ENCODE measurements at regions not wholly inside any gene's neighbourhood (a gene's known extent, or its start where the extent isn't known, plus 50 kb on each side); places are given as distances from the start of the nearest gene placed in this dataset.

DNA sequence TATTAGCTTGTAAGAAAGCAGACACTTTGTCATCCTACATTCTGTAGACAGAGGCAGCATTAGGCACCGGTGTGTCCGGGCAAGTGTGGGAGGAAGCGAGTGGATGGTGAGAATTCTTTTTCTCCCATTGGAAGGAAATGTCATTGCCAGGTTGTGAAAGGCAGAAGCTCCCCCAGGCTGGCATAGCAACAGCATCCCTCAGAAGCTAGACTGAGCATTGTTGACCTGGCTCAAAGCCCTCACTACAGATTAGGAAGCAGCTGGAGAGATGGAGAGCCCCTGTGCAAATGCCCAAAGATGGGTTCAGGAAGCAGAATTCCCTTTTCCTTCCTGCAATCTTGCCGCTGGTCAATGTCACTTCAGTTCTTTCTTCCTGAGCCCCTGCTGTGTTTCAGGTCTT is 1299.3 kb downstream of the TBC1D22A start:
- Mint-ChIP-seq H3K4me1 (0 out of 3 replicates have a peak, but pooled peaks cover 3% of the 10 kb centered on the region), H3K9me3 (peaks cover 5% of the 10 kb centered on the region; the same call in 2 of the 3 replicates), H3K36me3 (ENCODE audit: low read depth) (no peaks in the 10 kb centered on the region), H3K27me3 (ENCODE audit: insufficient read depth, low read depth, poor library complexity) (peaks cover 8% of the 10 kb centered on the region), H3K4me3 (no peak overlapping the region), H3K27ac (no peak overlapping the region)
- Histone ChIP-seq H2AFZ (no peak overlapping the region), H3K9me2 (ENCODE audit: insufficient read depth) (no peaks in the 10 kb centered on the region), H3K27ac (ENCODE audit: low read depth) (no peak overlapping the region), H3F3A (replicated peaks; ENCODE audit: low read depth) (no peaks in the 10 kb centered on the region), H3K4me2 (no peak overlapping the region), H3K27me3 (ENCODE audit: insufficient read depth) (no peaks in the 10 kb centered on the region), H4K20me1 (replicated peaks; ENCODE audit: insufficient read depth) (no peaks in the 10 kb centered on the region), H3K79me2 (replicated peaks; ENCODE audit: insufficient read depth) (no peaks in the 10 kb centered on the region), H3K4me3 (no peak overlapping the region), H3K4me1 (ENCODE audit: insufficient read depth) (no peaks in the 10 kb centered on the region), H3K36me3 (ENCODE audit: insufficient read depth) (no peaks in the 10 kb centered on the region)
- DNase-seq (ENCODE audit: low spot score) (no peak), ATAC-seq (no peak)
- TF ChIP-seq, protein P1, sequence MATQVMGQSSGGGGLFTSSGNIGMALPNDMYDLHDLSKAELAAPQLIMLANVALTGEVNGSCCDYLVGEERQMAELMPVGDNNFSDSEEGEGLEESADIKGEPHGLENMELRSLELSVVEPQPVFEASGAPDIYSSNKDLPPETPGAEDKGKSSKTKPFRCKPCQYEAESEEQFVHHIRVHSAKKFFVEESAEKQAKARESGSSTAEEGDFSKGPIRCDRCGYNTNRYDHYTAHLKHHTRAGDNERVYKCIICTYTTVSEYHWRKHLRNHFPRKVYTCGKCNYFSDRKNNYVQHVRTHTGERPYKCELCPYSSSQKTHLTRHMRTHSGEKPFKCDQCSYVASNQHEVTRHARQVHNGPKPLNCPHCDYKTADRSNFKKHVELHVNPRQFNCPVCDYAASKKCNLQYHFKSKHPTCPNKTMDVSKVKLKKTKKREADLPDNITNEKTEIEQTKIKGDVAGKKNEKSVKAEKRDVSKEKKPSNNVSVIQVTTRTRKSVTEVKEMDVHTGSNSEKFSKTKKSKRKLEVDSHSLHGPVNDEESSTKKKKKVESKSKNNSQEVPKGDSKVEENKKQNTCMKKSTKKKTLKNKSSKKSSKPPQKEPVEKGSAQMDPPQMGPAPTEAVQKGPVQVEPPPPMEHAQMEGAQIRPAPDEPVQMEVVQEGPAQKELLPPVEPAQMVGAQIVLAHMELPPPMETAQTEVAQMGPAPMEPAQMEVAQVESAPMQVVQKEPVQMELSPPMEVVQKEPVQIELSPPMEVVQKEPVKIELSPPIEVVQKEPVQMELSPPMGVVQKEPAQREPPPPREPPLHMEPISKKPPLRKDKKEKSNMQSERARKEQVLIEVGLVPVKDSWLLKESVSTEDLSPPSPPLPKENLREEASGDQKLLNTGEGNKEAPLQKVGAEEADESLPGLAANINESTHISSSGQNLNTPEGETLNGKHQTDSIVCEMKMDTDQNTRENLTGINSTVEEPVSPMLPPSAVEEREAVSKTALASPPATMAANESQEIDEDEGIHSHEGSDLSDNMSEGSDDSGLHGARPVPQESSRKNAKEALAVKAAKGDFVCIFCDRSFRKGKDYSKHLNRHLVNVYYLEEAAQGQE (IDR thresholded peaks at IDR 0.05; ENCODE audit: unreplicated experiment) = no peak
- no peak for TF ChIP-seq STAT1 (IDR thresholded peaks at IDR 0.05; ENCODE audit: unreplicated experiment)
- TF ChIP-seq POLR2AphosphoS5 (IDR thresholded peaks at IDR 0.05; ENCODE audit: low read depth) = no peak
- TF ChIP-seq, protein P2, sequence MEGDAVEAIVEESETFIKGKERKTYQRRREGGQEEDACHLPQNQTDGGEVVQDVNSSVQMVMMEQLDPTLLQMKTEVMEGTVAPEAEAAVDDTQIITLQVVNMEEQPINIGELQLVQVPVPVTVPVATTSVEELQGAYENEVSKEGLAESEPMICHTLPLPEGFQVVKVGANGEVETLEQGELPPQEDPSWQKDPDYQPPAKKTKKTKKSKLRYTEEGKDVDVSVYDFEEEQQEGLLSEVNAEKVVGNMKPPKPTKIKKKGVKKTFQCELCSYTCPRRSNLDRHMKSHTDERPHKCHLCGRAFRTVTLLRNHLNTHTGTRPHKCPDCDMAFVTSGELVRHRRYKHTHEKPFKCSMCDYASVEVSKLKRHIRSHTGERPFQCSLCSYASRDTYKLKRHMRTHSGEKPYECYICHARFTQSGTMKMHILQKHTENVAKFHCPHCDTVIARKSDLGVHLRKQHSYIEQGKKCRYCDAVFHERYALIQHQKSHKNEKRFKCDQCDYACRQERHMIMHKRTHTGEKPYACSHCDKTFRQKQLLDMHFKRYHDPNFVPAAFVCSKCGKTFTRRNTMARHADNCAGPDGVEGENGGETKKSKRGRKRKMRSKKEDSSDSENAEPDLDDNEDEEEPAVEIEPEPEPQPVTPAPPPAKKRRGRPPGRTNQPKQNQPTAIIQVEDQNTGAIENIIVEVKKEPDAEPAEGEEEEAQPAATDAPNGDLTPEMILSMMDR (conservative IDR thresholded peaks at IDR 0.05; ENCODE audit: low read depth in 2 of 2) = no peak
- no peak for TF ChIP-seq JUNB (IDR thresholded peaks at IDR 0.05; ENCODE audit: unreplicated experiment)
- TF ChIP-seq ZNF331 (CRISPR knock-in tag; IDR thresholded peaks at IDR 0.05; ENCODE audit: low read depth) = no peak
- TF ChIP-seq CREB1 (CRISPR knock-in tag; IDR thresholded peaks at IDR 0.05; ENCODE audit: low read depth) = no peak
- TF ChIP-seq ZNF114 (CRISPR knock-in tag; IDR thresholded peaks at IDR 0.05) = no peak
- TF ChIP-seq EZH2 (IDR thresholded peaks at IDR 0.05; ENCODE audit: low read depth, unreplicated experiment) = no peak
- no peak for TF ChIP-seq ZNF462 (CRISPR knock-in tag; IDR thresholded peaks at IDR 0.05)
- no peak for TF ChIP-seq NANOG (IDR thresholded peaks at IDR 0.05; ENCODE audit: borderline replicate concordance)
- TF ChIP-seq EZH2phosphoT487 (IDR thresholded peaks at IDR 0.05; ENCODE audit: unreplicated experiment) = no peak
- TF ChIP-seq ETS1 (IDR thresholded peaks at IDR 0.05) = no peak

All from GM23338 (cell line).